NCI-H748 treated with DMSO at 0.1 percent for 48 hours (cell line): ENCODE measurements at regions not wholly inside any gene's neighbourhood (a gene's known extent, or its start where the extent isn't known, plus 50 kb on each side); places are given as distances from the start of the nearest gene placed in this dataset.
"Not testable (repeated sequence)": the region's sequence is repeated elsewhere in the genome, so short reads cannot be mapped to it uniquely, and the experiment has no call there.

ENCODE experiments used
- DNase-seq: peaks from one replicate; lab custom pipeline; 2025; lab: John Stamatoyannopoulos, UW

GRCh38 chr20:16864069-16864468 is 115.9 kb downstream of the OTOR start:
- no peak for DNase-seq

GRCh38 chr20:16864963-16865362 is 116.8 kb downstream of the OTOR start:
- DNase-seq: no peak

GRCh38 chr20:16865406-16865805 is 117.2 kb downstream of the OTOR start:
- peak; percentile 69 for DNase-seq

- not testable (repeated sequence) for DNase-seq
Measured at GRCh38 chr20:16873124-16873523, 125.0 kb downstream of the OTOR start.

GRCh38 chr20:16877053-16877554 is 128.9 kb downstream of the OTOR start:
- no peak for DNase-seq

- no peak for DNase-seq
Measured at GRCh38 chr20:16885746-16886145, 137.6 kb downstream of the OTOR start.

- DNase-seq: no peak
Measured at GRCh38 chr20:16898433-16898832, 150.3 kb downstream of the OTOR start.

- DNase-seq: no peak
Measured at GRCh38 chr20:16902662-16903061, 154.5 kb downstream of the OTOR start.

GRCh38 chr20:16904751-16905150 is 156.6 kb downstream of the OTOR start:
- DNase-seq: no peak

- DNase-seq: no peak
Measured at GRCh38 chr20:16914277-16914676, 166.1 kb downstream of the OTOR start.

GRCh38 chr20:16916165-16916564 is 168.0 kb downstream of the OTOR start:
- no peak for DNase-seq

GRCh38 chr20:16917636-16918035 is 169.5 kb downstream of the OTOR start:
- DNase-seq: no peak

- no peak for DNase-seq
Measured at GRCh38 chr20:16918366-16918765, 170.2 kb downstream of the OTOR start.

- DNase-seq: no peak
Measured at GRCh38 chr20:16919841-16920240, 171.7 kb downstream of the OTOR start.

- no peak for DNase-seq
Measured at GRCh38 chr20:16922834-16923233, 174.7 kb downstream of the OTOR start.

- DNase-seq: peak; percentile 93
Measured at GRCh38 chr20:16926626-16927430, 178.7 kb downstream of the OTOR start.

GRCh38 chr20:16929756-16930155 is 181.6 kb downstream of the OTOR start:
- no peak for DNase-seq

GRCh38 chr20:16930656-16931055 is 182.5 kb downstream of the OTOR start:
- no peak for DNase-seq

GRCh38 chr20:16939051-16939450 is 190.9 kb downstream of the OTOR start:
- DNase-seq: no peak

GRCh38 chr20:16940701-16941100 is 192.5 kb downstream of the OTOR start:
- DNase-seq: no peak

GRCh38 chr20:16942051-16942450 is 193.9 kb downstream of the OTOR start:
- DNase-seq: no peak

- DNase-seq: no peak
Measured at GRCh38 chr20:16942756-16943155, 194.6 kb downstream of the OTOR start.

GRCh38 chr20:16944745-16945144 is 196.6 kb downstream of the OTOR start:
- no peak for DNase-seq

- DNase-seq: no peak
Measured at GRCh38 chr20:16945619-16946018, 197.5 kb downstream of the OTOR start.
